ENCODE measurements at regions not wholly inside any gene's neighbourhood (a gene's known extent, or its start where the extent isn't known, plus 50 kb on each side); places are given as distances from the start of the nearest gene placed in this dataset.
A peak's percentile ranks its signal among the peaks of the same experiment; 100 is the strongest.

DNA sequence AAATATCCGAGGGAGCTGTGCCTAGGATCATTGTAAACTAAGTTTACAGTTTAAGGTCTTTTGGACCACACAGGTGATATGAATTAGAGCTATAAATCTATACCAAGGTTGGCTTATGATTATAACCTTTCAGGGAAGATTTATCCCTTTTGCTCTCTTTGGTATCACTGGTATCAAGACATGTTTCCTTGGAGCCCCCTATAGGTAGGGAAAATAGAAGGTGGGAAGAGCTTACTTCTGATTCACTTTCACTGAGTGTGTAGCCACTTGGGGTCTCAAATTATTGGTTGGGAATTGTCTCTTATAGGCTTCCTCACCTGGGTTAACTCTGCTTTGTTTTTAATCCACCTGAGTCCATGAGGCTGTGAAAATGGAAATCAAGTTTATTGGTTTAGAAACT is 262.1 kb upstream of the NR3C2 start:
- no peak for DNase-seq
- Mint-ChIP-seq H3K36me3 (ENCODE audit: insufficient read depth, unreplicated experiment) (no peaks in the 10 kb centered on the region), H3K9me3 (ENCODE audit: unreplicated experiment) (peaks cover 11% of the 10 kb centered on the region), H3K4me3 (ENCODE audit: unreplicated experiment) (no peak overlapping the region), H3K27me3 (ENCODE audit: insufficient read depth, unreplicated experiment) (peaks cover 2% of the 10 kb centered on the region), H3K27ac (ENCODE audit: unreplicated experiment) (no peak overlapping the region), H3K4me1 (ENCODE audit: low read depth, unreplicated experiment) (no peaks in the 10 kb centered on the region)
- Histone ChIP-seq H3K4me3 (ENCODE audit: low read depth, low read length) (no peak overlapping the region), H3K4me1 (no peaks in the 10 kb centered on the region), H3K9me3 (no peaks in the 10 kb centered on the region), H3K27me3 (replicated peaks; ENCODE audit: control insufficient read depth, insufficient read depth, low read length) (no peaks in the 10 kb centered on the region), H3K36me3 (ENCODE audit: control insufficient read depth, insufficient read depth, low read length) (no peaks in the 10 kb centered on the region)
- ChIA-PET POLR2A (no interaction called here), CTCF (interaction anchor here (0.6 kb wide), 1 partner anchor 764 kb away, joined by 3 read pairs; no protein-coding TSS in a partner anchor)
- TF ChIP-seq, protein P1, sequence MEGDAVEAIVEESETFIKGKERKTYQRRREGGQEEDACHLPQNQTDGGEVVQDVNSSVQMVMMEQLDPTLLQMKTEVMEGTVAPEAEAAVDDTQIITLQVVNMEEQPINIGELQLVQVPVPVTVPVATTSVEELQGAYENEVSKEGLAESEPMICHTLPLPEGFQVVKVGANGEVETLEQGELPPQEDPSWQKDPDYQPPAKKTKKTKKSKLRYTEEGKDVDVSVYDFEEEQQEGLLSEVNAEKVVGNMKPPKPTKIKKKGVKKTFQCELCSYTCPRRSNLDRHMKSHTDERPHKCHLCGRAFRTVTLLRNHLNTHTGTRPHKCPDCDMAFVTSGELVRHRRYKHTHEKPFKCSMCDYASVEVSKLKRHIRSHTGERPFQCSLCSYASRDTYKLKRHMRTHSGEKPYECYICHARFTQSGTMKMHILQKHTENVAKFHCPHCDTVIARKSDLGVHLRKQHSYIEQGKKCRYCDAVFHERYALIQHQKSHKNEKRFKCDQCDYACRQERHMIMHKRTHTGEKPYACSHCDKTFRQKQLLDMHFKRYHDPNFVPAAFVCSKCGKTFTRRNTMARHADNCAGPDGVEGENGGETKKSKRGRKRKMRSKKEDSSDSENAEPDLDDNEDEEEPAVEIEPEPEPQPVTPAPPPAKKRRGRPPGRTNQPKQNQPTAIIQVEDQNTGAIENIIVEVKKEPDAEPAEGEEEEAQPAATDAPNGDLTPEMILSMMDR (IDR thresholded peaks at IDR 0.05; ENCODE audit: insufficient read depth in 1 of 2, low read depth in 1 of 2, low read length in 1 of 2, severe bottlenecking in 1 of 2, unreplicated experiment in 1 of 2): peak in 1 of 2 experiments; percentile 9
- BruUV-seq (replicated peaks): no TSS peak
- intact Hi-C loops (cut with micrococcal nuclease; ENCODE audit: unreplicated experiment): no loop called here

- TF ChIP-seq, protein P1 (IDR thresholded peaks at IDR 0.05; ENCODE audit: insufficient read depth in 1 of 2, low read depth in 1 of 2, low read length in 1 of 2, severe bottlenecking in 1 of 2, unreplicated experiment in 1 of 2): no peak
- no peaks in the 10 kb centered on the region for H3K9me3 Mint-ChIP-seq (ENCODE audit: unreplicated experiment)
- H3K4me3 Mint-ChIP-seq (ENCODE audit: unreplicated experiment): no peak overlapping the region
- H3K36me3 Mint-ChIP-seq (ENCODE audit: insufficient read depth, unreplicated experiment): no peaks in the 10 kb centered on the region
- BruUV-seq (replicated peaks): no TSS peak
- Histone ChIP-seq H3K9me3 (no peaks in the 10 kb centered on the region), H3K36me3 (ENCODE audit: control insufficient read depth, insufficient read depth, low read length) (no peaks in the 10 kb centered on the region), H3K27me3 (replicated peaks; ENCODE audit: control insufficient read depth, insufficient read depth, low read length) (no peaks in the 10 kb centered on the region), H3K4me3 (ENCODE audit: low read depth, low read length) (no peak overlapping the region), H3K4me1 (no peaks in the 10 kb centered on the region)
- no peak for DNase-seq
- peaks cover 7% of the 10 kb centered on the region for H3K27me3 Mint-ChIP-seq (ENCODE audit: insufficient read depth, unreplicated experiment)
- ChIA-PET CTCF (no interaction called here), POLR2A (no interaction called here)
- intact Hi-C loops (cut with micrococcal nuclease; ENCODE audit: unreplicated experiment): no loop called here
- no peaks in the 10 kb centered on the region for H3K4me1 Mint-ChIP-seq (ENCODE audit: low read depth, unreplicated experiment)
- H3K27ac Mint-ChIP-seq (ENCODE audit: unreplicated experiment): no peak overlapping the region
Observed at GRCh38 chr4:148694702-148695101, 252.5 kb upstream of the NR3C2 start.

DNA sequence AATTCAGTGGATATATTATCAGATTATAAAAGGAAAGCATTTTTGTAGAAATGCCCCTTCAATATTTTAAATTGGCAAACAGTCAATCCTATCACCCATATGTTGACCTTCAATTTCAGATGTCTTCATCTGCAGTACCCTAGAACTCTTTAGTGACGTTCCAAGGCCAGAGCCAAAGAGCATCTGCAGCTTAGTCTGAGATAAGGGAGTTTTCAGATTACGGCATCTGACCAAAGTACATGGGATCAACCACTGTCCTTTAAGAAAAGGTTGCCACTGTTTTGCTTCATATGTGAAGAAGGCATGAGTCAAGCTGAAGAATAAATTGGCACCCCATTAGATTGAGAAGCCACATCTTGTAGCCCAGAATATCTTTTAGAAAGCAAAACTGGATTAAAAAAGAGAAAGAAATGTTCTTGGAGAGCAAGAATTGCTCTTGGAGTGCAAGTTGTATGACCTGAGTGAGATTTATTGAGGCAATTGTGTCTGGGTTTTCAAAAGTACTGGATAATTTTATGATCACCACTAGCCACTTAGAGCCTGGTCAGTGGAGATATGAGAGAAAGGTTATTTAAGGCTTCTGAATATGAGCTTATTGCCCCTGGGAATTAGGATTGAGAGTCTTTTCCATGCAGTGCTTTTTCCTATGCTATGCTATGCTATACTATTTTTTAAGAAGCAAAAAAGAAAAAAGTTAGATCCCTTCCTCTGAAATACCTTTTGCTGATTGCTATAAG is 251.9 kb upstream of the NR3C2 start:
- BruUV-seq (replicated peaks): no TSS peak
- no peaks in the 10 kb centered on the region for H3K36me3 Mint-ChIP-seq (ENCODE audit: insufficient read depth, unreplicated experiment)
- CTCF ChIA-PET: no interaction called here
- H3K4me3 ChIP-seq (ENCODE audit: low read depth, low read length): no peak overlapping the region
- peaks cover 7% of the 10 kb centered on the region for H3K27me3 Mint-ChIP-seq (ENCODE audit: insufficient read depth, unreplicated experiment)
- H3K9me3 Mint-ChIP-seq (ENCODE audit: unreplicated experiment): no peaks in the 10 kb centered on the region
- POLR2A ChIA-PET: no interaction called here
- H3K4me3 Mint-ChIP-seq (ENCODE audit: unreplicated experiment): no peak overlapping the region
- no peaks in the 10 kb centered on the region for H3K27me3 ChIP-seq (replicated peaks; ENCODE audit: control insufficient read depth, insufficient read depth, low read length)
- H3K4me1 Mint-ChIP-seq (ENCODE audit: low read depth, unreplicated experiment): no peaks in the 10 kb centered on the region
- no peak for DNase-seq
- H3K4me1 ChIP-seq: no peaks in the 10 kb centered on the region
- no peaks in the 10 kb centered on the region for H3K36me3 ChIP-seq (ENCODE audit: control insufficient read depth, insufficient read depth, low read length)
- intact Hi-C loops (cut with micrococcal nuclease; ENCODE audit: unreplicated experiment): no loop called here
- TF ChIP-seq, protein P1 (IDR thresholded peaks at IDR 0.05; ENCODE audit: insufficient read depth in 1 of 2, low read depth in 1 of 2, low read length in 1 of 2, severe bottlenecking in 1 of 2, unreplicated experiment in 1 of 2): no peak
- no peak overlapping the region for H3K27ac Mint-ChIP-seq (ENCODE audit: unreplicated experiment)
- H3K9me3 ChIP-seq: no peaks in the 10 kb centered on the region
